ENCODE measurements at regions not wholly inside any gene's neighbourhood (a gene's known extent, or its start where the extent isn't known, plus 50 kb on each side); places are given as distances from the start of the nearest gene placed in this dataset.
A peak's percentile ranks its signal among the peaks of the same experiment; 100 is the strongest.
"Not testable (repeated sequence)": the region's sequence is repeated elsewhere in the genome, so short reads cannot be mapped to it uniquely, and the experiment has no call there.

- DNase-seq (ENCODE audit: low read depth): no peak
- no peak for TF ChIP-seq CTCF (IDR thresholded peaks at IDR 0.05; ENCODE audit: insufficient read depth, low read depth, low read length, missing control alignments)
- no peak overlapping the region for H3K4me3 ChIP-seq (ENCODE audit: low read length)
These were observed 116.0 kb downstream of the GPR63 start for GRCh38 chr6:96721227-96721626.

GRCh38 chr6:96716221-96716620 is 121.1 kb downstream of the GPR63 start:
- TF ChIP-seq CTCF (IDR thresholded peaks at IDR 0.05; ENCODE audit: insufficient read depth, low read depth, low read length, missing control alignments): no peak
- no peak for DNase-seq (ENCODE audit: low read depth)
- H3K4me3 ChIP-seq (ENCODE audit: low read length): no peak overlapping the region

GRCh38 chr6:96715608-96716007 is 121.7 kb downstream of the GPR63 start:
- DNase-seq (ENCODE audit: low read depth): no peak
- TF ChIP-seq CTCF (IDR thresholded peaks at IDR 0.05; ENCODE audit: insufficient read depth, low read depth, low read length, missing control alignments): no peak
- no peak overlapping the region for H3K4me3 ChIP-seq (ENCODE audit: low read length)

- no peak for TF ChIP-seq CTCF (IDR thresholded peaks at IDR 0.05; ENCODE audit: insufficient read depth, low read depth, low read length, missing control alignments)
- no peak overlapping the region for H3K4me3 ChIP-seq (ENCODE audit: low read length)
- DNase-seq (ENCODE audit: low read depth): peak; percentile 75
These were observed 132.6 kb downstream of the GPR63 start for GRCh38 chr6:96704713-96705112.

GRCh38 chr6:96702626-96703025 is 134.7 kb downstream of the GPR63 start:
- DNase-seq (ENCODE audit: low read depth): no peak
- no peak for TF ChIP-seq CTCF (IDR thresholded peaks at IDR 0.05; ENCODE audit: insufficient read depth, low read depth, low read length, missing control alignments)
- no peak overlapping the region for H3K4me3 ChIP-seq (ENCODE audit: low read length)

GRCh38 chr6:96700915-96701314 is 136.4 kb downstream of the GPR63 start:
- no peak overlapping the region for H3K4me3 ChIP-seq (ENCODE audit: low read length)
- DNase-seq (ENCODE audit: low read depth): no peak
- no peak for TF ChIP-seq CTCF (IDR thresholded peaks at IDR 0.05; ENCODE audit: insufficient read depth, low read depth, low read length, missing control alignments)

- DNase-seq (ENCODE audit: low read depth); H3K4me3 ChIP-seq (ENCODE audit: low read length): not testable (repeated sequence)
These were observed 131.5 kb downstream of the FHL5 start for GRCh38 chr6:96694429-96694828.

GRCh38 chr6:96687121-96687520 is 124.2 kb downstream of the FHL5 start:
- no peak for DNase-seq (ENCODE audit: low read depth)
- no peak for TF ChIP-seq CTCF (IDR thresholded peaks at IDR 0.05; ENCODE audit: insufficient read depth, low read depth, low read length, missing control alignments)
- H3K4me3 ChIP-seq (ENCODE audit: low read length): no peak overlapping the region

Data from epithelial cell of esophagus (primary cell).